Naive thymus-derived CD4-positive, alpha-beta T cell (primary cell): ENCODE measurements at regions not wholly inside any gene's neighbourhood (a gene's known extent, or its start where the extent isn't known, plus 50 kb on each side); places are given as distances from the start of the nearest gene placed in this dataset.
A peak's percentile ranks its signal among the peaks of the same experiment; 100 is the strongest.

Experiments
- ATAC-seq: fragments of 150-1000 bp; cut with Tn5 transposase; 2 replicates; pipeline ENCODE4 v1.10.0; 2021; ENCODE audit warnings: mild to moderate bottlenecking, moderate library complexity
- CTCF ChIA-PET: fragments of 350-600 bp; sonication (Branson Sonifier 250); formaldehyde crosslinking; loops from one replicate; lab custom pipeline; 2021; ENCODE audit warnings: antibody characterized with exemption; lab: Charles Lee
- POLR2A ChIA-PET: fragments of 350-600 bp; sonication (Branson Sonifier 250); formaldehyde crosslinking; loops from one replicate; lab custom pipeline; 2021; ENCODE audit warnings: antibody characterized with exemption, inconsistent platforms; lab: Charles Lee
- DNase-seq, 9 donors: peaks; one replicate each; pipeline versions ENCODE4 v3.0.0 to v3.0.0-alpha.2; 2020 to 2022; ENCODE audit warnings: mixed read lengths in 1 of 9
- H3K27ac ChIP-seq: one replicate; pipeline ENCODE4 v1.7.0; 2013; ENCODE audit warnings: mild to moderate bottlenecking, low read depth, low read length, moderate library complexity
- H3K27me3 ChIP-seq, 2 donors: one replicate each; pipeline ENCODE4 v1.7.0; 2013; ENCODE audit warnings: low read length in 2 of 2, mild to moderate bottlenecking in 2 of 2, moderate library complexity in 2 of 2; ENCODE audit not compliant: control insufficient read depth in 2 of 2, insufficient read depth in 2 of 2
- H3K36me3 ChIP-seq, 3 experiments: 1 replicate in 2 of 3; 2 replicates in 1 of 3; pipeline ENCODE4 v1.7.0; 2013; ENCODE audit warnings: low read length in 3 of 3, mild to moderate bottlenecking in 3 of 3, moderate library complexity in 1 of 3; ENCODE audit not compliant: insufficient read depth in 3 of 3, control insufficient read depth in 2 of 3
- H3K4me1 ChIP-seq, 2 donors: one replicate each; pipeline ENCODE4 v1.7.0; 2013; ENCODE audit warnings: low read length in 2 of 2, mild to moderate bottlenecking in 2 of 2, moderate library complexity in 1 of 2; ENCODE audit not compliant: control insufficient read depth in 2 of 2, insufficient read depth in 2 of 2
- H3K4me3 ChIP-seq: 2 replicates; pipeline ENCODE4 v1.7.0; 2013; ENCODE audit warnings: mild to moderate bottlenecking, low read length
- H3K9me3 ChIP-seq, 3 experiments: 1 replicate in 2 of 3; 2 replicates in 1 of 3; pipeline ENCODE4 v1.7.0; 2013; ENCODE audit warnings: low read length in 3 of 3; ENCODE audit not compliant: control insufficient read depth in 2 of 3
- H3K27ac Mint-ChIP-seq, 9 donors: one replicate each; pipeline ENCODE4 v1.8.0; 2020 to 2022; ENCODE audit warnings: mixed read lengths in 9 of 9, mild to moderate bottlenecking in 8 of 9, moderate library complexity in 5 of 9, inconsistent platforms in 2 of 9
- H3K27me3 Mint-ChIP-seq, 5 donors: one replicate each; pipeline ENCODE4 v1.8.0; 2021 to 2022; ENCODE audit warnings: mixed read lengths in 5 of 5, mild to moderate bottlenecking in 1 of 5
- H3K36me3 Mint-ChIP-seq, 5 donors: one replicate each; pipeline ENCODE4 v1.8.0; 2020 to 2022; ENCODE audit warnings: mixed read lengths in 5 of 5, mild to moderate bottlenecking in 3 of 5, inconsistent platforms in 1 of 5
- H3K4me1 Mint-ChIP-seq, 7 donors: one replicate each; pipeline ENCODE4 v1.8.0; 2020 to 2022; ENCODE audit warnings: mixed read lengths in 7 of 7, mild to moderate bottlenecking in 3 of 7, inconsistent platforms in 1 of 7
- H3K4me3 Mint-ChIP-seq, 10 donors: one replicate each; pipeline ENCODE4 v1.8.0; 2020 to 2022; ENCODE audit warnings: mild to moderate bottlenecking in 10 of 10, mixed read lengths in 10 of 10, moderate library complexity in 6 of 10, inconsistent platforms in 2 of 10
- H3K9me3 Mint-ChIP-seq, 11 donors: one replicate each; pipeline ENCODE4 v1.8.0; 2020 to 2022; ENCODE audit warnings: mixed read lengths in 11 of 11, mild to moderate bottlenecking in 4 of 11, inconsistent platforms in 1 of 11, moderate library complexity in 1 of 11
- intact Hi-C, 2 donors: fragments of 100-400 bp; cut with micrococcal nuclease; formaldehyde crosslinking; loops; one replicate each; pipeline ENCODE4 v1.15.1; 2023

GRCh38 chr12:74412606-74413230, 124.9 kb upstream of the ATXN7L3B start:
- intact Hi-C loops = loop anchor here (1.0 to 10.0 kb wide), 2 partner anchors 125 to 388 kb away; partner anchors contain the start of gene ATXN7L3B (in 2 of the 2)
- Mint-ChIP-seq H3K4me3 (no peak overlapping the region), H3K27me3 (peaks cover 4 to 17% (median 10%) of the 10 kb centered on the region in 5 donors), H3K4me1 (no peaks in the 10 kb centered on the region), H3K36me3 (no peaks in the 10 kb centered on the region), H3K9me3 (peaks cover 0 to 1% (median 0%) of the 10 kb centered on the region in 11 donors), H3K27ac (no peak overlapping the region)
- Histone ChIP-seq H3K27me3 (no peaks in the 10 kb centered on the region), H3K27ac (no peak overlapping the region), H3K4me1 (no peaks in the 10 kb centered on the region), H3K36me3 (no peaks in the 10 kb centered on the region), H3K9me3 (no peaks in the 10 kb centered on the region), H3K4me3 (no peak overlapping the region)
- ChIA-PET POLR2A (no interaction called here), CTCF (no interaction called here)
- no peak for ATAC-seq
- peak in 1 of 9 donors; percentile 7 for DNase-seq

- H3K27ac Mint-ChIP-seq = no peak overlapping the region
- CTCF ChIA-PET = no interaction called here
- no peaks in the 10 kb centered on the region for H3K4me1 ChIP-seq
- peaks cover 4 to 19% (median 11%) of the 10 kb centered on the region in 5 donors for H3K27me3 Mint-ChIP-seq
- H3K27me3 ChIP-seq = no peaks in the 10 kb centered on the region
- POLR2A ChIA-PET = no interaction called here
- H3K4me3 Mint-ChIP-seq = no peak overlapping the region
- no peaks in the 10 kb centered on the region for H3K36me3 ChIP-seq
- intact Hi-C loops = loop anchor here in 1 of 2 donors (10.0 kb wide), 1 partner anchor 391 kb away; no protein-coding TSS in a partner anchor
- DNase-seq (no peak), ATAC-seq (no peak)
- H3K27ac ChIP-seq = no peak overlapping the region
- H3K4me1 Mint-ChIP-seq = no peaks in the 10 kb centered on the region
- no peaks in the 10 kb centered on the region for H3K36me3 Mint-ChIP-seq
- H3K4me3 ChIP-seq = no peak overlapping the region
- H3K9me3 Mint-ChIP-seq = peaks cover 0 to 6% (median 0%) of the 10 kb centered on the region in 11 donors
- no peaks in the 10 kb centered on the region for H3K9me3 ChIP-seq
These were observed 122.0 kb upstream of the ATXN7L3B start for GRCh38 chr12:74415633-74416032.

DNA sequence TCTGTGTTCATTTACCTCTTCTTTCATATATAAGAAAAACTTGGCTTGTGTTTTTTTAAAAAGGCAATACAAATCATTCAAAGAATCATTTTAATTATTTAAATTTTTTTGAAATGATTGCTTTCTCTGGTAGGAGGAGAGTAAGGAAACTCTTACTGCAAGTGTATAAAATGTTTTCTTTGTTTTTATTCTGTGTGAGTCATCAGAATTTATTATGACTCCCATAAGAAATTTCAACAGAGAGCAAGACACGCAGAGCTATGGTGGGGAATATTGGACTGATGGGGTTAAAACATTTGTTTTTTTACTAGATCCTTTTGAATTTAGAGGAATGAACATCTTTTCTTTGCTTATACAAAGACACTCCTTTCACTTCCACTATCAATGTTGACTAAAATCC, 119.1 kb upstream of the ATXN7L3B start:
- Histone ChIP-seq H3K4me1 (no peaks in the 10 kb centered on the region), H3K4me3 (no peak overlapping the region), H3K9me3 (no peaks in the 10 kb centered on the region), H3K27me3 (no peaks in the 10 kb centered on the region), H3K36me3 (no peaks in the 10 kb centered on the region), H3K27ac (no peak overlapping the region)
- intact Hi-C loops = loop anchor here in 1 of 2 donors (10.0 kb wide), 1 partner anchor 394 kb away; no protein-coding TSS in a partner anchor
- Mint-ChIP-seq H3K4me1 (no peaks in the 10 kb centered on the region), H3K9me3 (peaks cover 0 to 6% (median 0%) of the 10 kb centered on the region in 11 donors), H3K4me3 (no peak overlapping the region), H3K27me3 (peaks cover 0 to 7% (median 6%) of the 10 kb centered on the region in 5 donors), H3K27ac (no peak overlapping the region), H3K36me3 (no peaks in the 10 kb centered on the region)
- DNase-seq (no peak), ATAC-seq (no peak)
- POLR2A ChIA-PET = no interaction called here
- CTCF ChIA-PET = no interaction called here

DNA sequence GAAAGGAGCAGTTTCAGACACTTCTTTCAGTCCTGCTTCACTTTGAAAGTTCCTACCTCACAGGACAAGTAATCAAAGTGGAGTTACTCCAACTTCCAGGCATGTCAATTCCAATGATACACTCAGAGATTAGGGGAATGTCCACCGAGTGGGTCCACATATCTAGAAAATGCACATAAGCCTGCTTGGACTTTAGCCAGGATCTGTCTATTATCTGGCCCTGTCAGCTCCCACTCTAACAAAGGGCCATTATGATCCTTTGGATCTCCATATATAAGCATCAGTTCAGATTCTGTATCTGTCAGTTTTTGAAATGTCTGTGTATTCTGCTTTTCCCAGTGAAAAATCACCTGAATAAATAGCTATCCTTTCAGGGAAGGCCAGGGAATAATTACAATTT, 112.9 kb upstream of the ATXN7L3B start:
- Mint-ChIP-seq H3K9me3 (peaks cover 0 to 6% (median 0%) of the 10 kb centered on the region in 11 donors), H3K4me3 (no peak overlapping the region), H3K27me3 (peaks cover 0 to 5% (median 0%) of the 10 kb centered on the region in 5 donors), H3K4me1 (no peaks in the 10 kb centered on the region), H3K27ac (no peak overlapping the region), H3K36me3 (peaks cover 0 to 3% (median 0%) of the 10 kb centered on the region in 5 donors)
- intact Hi-C loops = no loop called here
- Histone ChIP-seq H3K27ac (no peak overlapping the region), H3K4me1 (no peaks in the 10 kb centered on the region), H3K9me3 (no peaks in the 10 kb centered on the region), H3K36me3 (no peaks in the 10 kb centered on the region), H3K27me3 (no peaks in the 10 kb centered on the region), H3K4me3 (no peak overlapping the region)
- ChIA-PET CTCF (no interaction called here), POLR2A (no interaction called here)
- ATAC-seq (no peak), DNase-seq (no peak)

- no peak overlapping the region for H3K4me3 ChIP-seq
- Mint-ChIP-seq H3K27me3 (peaks cover 0 to 5% (median 0%) of the 10 kb centered on the region in 5 donors), H3K4me1 (no peaks in the 10 kb centered on the region), H3K9me3 (peaks cover 0 to 6% (median 0%) of the 10 kb centered on the region in 11 donors), H3K36me3 (peaks cover 0 to 3% (median 0%) of the 10 kb centered on the region in 5 donors), H3K27ac (no peak overlapping the region), H3K4me3 (no peak overlapping the region)
- ChIA-PET POLR2A (no interaction called here), CTCF (no interaction called here)
- H3K4me1 ChIP-seq = no peaks in the 10 kb centered on the region
- no peaks in the 10 kb centered on the region for H3K9me3 ChIP-seq
- H3K27me3 ChIP-seq = no peaks in the 10 kb centered on the region
- H3K27ac ChIP-seq = no peak overlapping the region
- no peak for ATAC-seq
- intact Hi-C loops = no loop called here
- H3K36me3 ChIP-seq = no peaks in the 10 kb centered on the region
- DNase-seq = no peak
These were observed 111.5 kb upstream of the ATXN7L3B start for GRCh38 chr12:74426091-74426490.

DNA sequence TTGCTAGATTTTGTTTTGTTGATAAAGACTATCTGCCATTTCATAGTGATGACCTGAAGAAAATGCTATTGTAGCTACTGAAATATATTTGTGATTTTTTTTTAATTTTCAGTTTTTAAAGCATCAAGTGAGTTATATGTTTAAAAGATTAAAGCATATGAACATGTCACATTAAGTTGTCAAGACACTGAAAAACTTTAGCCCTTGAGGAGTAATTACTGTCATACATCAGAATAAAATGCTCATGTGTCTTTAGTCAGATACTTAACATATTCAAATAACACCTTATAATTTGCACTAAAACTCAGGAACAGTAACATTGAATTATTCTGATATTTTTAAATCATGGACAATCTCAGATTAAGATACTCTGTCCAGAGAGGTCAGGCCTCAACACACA, 108.1 kb upstream of the ATXN7L3B start:
- Mint-ChIP-seq H3K9me3 (peaks cover 0 to 10% (median 0%) of the 10 kb centered on the region in 11 donors), H3K27me3 (peaks cover 0 to 5% (median 0%) of the 10 kb centered on the region in 5 donors), H3K27ac (no peak overlapping the region), H3K4me3 (no peak overlapping the region), H3K4me1 (no peaks in the 10 kb centered on the region), H3K36me3 (peaks cover 0 to 3% (median 0%) of the 10 kb centered on the region in 5 donors)
- POLR2A ChIA-PET = no interaction called here
- no peaks in the 10 kb centered on the region for H3K4me1 ChIP-seq
- CTCF ChIA-PET = no interaction called here
- ATAC-seq (no peak), DNase-seq (no peak)
- no peaks in the 10 kb centered on the region for H3K9me3 ChIP-seq
- intact Hi-C loops = no loop called here
- no peak overlapping the region for H3K4me3 ChIP-seq
- H3K36me3 ChIP-seq = no peaks in the 10 kb centered on the region
- no peak overlapping the region for H3K27ac ChIP-seq
- H3K27me3 ChIP-seq = no peaks in the 10 kb centered on the region

DNA sequence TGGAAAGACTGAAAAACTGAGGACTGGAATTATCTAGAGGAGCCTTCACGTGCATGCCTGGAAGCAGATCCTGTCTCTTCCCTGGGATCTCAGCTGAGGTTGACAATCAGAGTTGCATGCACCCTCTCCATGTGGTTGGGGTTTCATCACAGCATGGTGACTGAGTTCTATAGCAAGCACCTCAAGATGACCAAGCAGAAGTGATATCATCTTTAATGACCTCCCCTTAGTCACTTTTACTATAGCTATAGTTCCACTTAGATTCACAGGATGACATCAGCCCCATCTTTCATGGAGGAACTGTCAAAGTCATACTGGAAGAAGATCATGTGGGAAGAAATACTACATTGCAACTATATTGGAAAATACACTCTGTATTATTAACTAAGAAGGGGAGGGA, 105.8 kb upstream of the ATXN7L3B start:
- POLR2A ChIA-PET = no interaction called here
- H3K4me3 Mint-ChIP-seq = no peak overlapping the region
- CTCF ChIA-PET = no interaction called here

More for the DNA sequence above, 105.8 kb upstream of the ATXN7L3B start:
- Mint-ChIP-seq H3K4me1 (no peaks in the 10 kb centered on the region), H3K36me3 (peaks cover 0 to 3% (median 0%) of the 10 kb centered on the region in 5 donors), H3K9me3 (peaks cover 0 to 10% (median 0%) of the 10 kb centered on the region in 11 donors), H3K27me3 (peaks cover 0 to 5% (median 0%) of the 10 kb centered on the region in 5 donors), H3K27ac (no peak overlapping the region)
- intact Hi-C loops = no loop called here
- Histone ChIP-seq H3K9me3 (no peaks in the 10 kb centered on the region), H3K27ac (no peak overlapping the region), H3K4me1 (no peaks in the 10 kb centered on the region), H3K27me3 (no peaks in the 10 kb centered on the region), H3K4me3 (no peak overlapping the region), H3K36me3 (no peaks in the 10 kb centered on the region)
- ATAC-seq (no peak), DNase-seq (no peak)
